Activated naive CD8-positive, alpha-beta T cell treated with anti-CD3 and anti-CD28 coated beads for 36 hours (primary cell): ENCODE measurements at regions not wholly inside any gene's neighbourhood (a gene's known extent, or its start where the extent isn't known, plus 50 kb on each side); places are given as distances from the start of the nearest gene placed in this dataset.

Experiments used
- DNase-seq: peaks from one replicate; pipeline ENCODE4 v3.0.0; 2021
- H3K27ac Mint-ChIP-seq: one replicate; pipeline ENCODE4 v1.8.0; 2022; ENCODE audit warnings: mild to moderate bottlenecking, moderate library complexity, mixed read lengths
- H3K27me3 Mint-ChIP-seq: one replicate; pipeline ENCODE4 v1.8.0; 2022; ENCODE audit warnings: mild to moderate bottlenecking, mixed read lengths
- H3K36me3 Mint-ChIP-seq: one replicate; pipeline ENCODE4 v1.8.0; 2021; ENCODE audit warnings: mild to moderate bottlenecking, mixed read lengths
- H3K4me1 Mint-ChIP-seq: one replicate; pipeline ENCODE4 v1.8.0; 2021; ENCODE audit warnings: mixed read lengths
- H3K4me3 Mint-ChIP-seq: one replicate; pipeline ENCODE4 v1.8.0; 2022; ENCODE audit warnings: mild to moderate bottlenecking, moderate library complexity, mixed read lengths
- H3K9me3 Mint-ChIP-seq: one replicate; pipeline ENCODE4 v1.8.0; 2022; ENCODE audit warnings: mixed read lengths

GRCh38 chr2:211113334-211114175 lies 557.2 kb downstream of the CPS1 start:
- no peak for DNase-seq
- Mint-ChIP-seq H3K4me3 (no peak overlapping the region), H3K4me1 (no peaks in the 10 kb centered on the region), H3K27me3 (no peaks in the 10 kb centered on the region), H3K9me3 (no peaks in the 10 kb centered on the region), H3K36me3 (no peaks in the 10 kb centered on the region), H3K27ac (no peak overlapping the region)

GRCh38 chr2:211114826-211115455 lies 558.5 kb downstream of the CPS1 start:
- DNase-seq: no peak
- H3K4me1 Mint-ChIP-seq: no peaks in the 10 kb centered on the region
- H3K27ac Mint-ChIP-seq: no peak overlapping the region
- H3K9me3 Mint-ChIP-seq: no peaks in the 10 kb centered on the region
- no peaks in the 10 kb centered on the region for H3K27me3 Mint-ChIP-seq
- H3K36me3 Mint-ChIP-seq: no peaks in the 10 kb centered on the region
- H3K4me3 Mint-ChIP-seq: no peak overlapping the region

- H3K27me3 Mint-ChIP-seq: no peaks in the 10 kb centered on the region
- H3K4me1 Mint-ChIP-seq: no peaks in the 10 kb centered on the region
- H3K9me3 Mint-ChIP-seq: no peaks in the 10 kb centered on the region
- no peak for DNase-seq
- H3K27ac Mint-ChIP-seq: no peak overlapping the region
- H3K4me3 Mint-ChIP-seq: no peak overlapping the region
- H3K36me3 Mint-ChIP-seq: no peaks in the 10 kb centered on the region
Observed at GRCh38 chr2:211117026-211117425, 560.6 kb downstream of the CPS1 start.

- Mint-ChIP-seq H3K27ac (no peak overlapping the region), H3K36me3 (no peaks in the 10 kb centered on the region), H3K27me3 (no peaks in the 10 kb centered on the region), H3K9me3 (peaks cover 2% of the 10 kb centered on the region), H3K4me1 (no peaks in the 10 kb centered on the region), H3K4me3 (no peak overlapping the region)
- no peak for DNase-seq
Observed at GRCh38 chr2:211126256-211126655, 569.9 kb downstream of the CPS1 start.

GRCh38 chr2:211127501-211127900 lies 571.1 kb downstream of the CPS1 start:
- Mint-ChIP-seq H3K9me3 (peaks cover 2% of the 10 kb centered on the region), H3K27ac (no peak overlapping the region), H3K4me1 (no peaks in the 10 kb centered on the region), H3K27me3 (no peaks in the 10 kb centered on the region), H3K4me3 (no peak overlapping the region), H3K36me3 (no peaks in the 10 kb centered on the region)
- no peak for DNase-seq

GRCh38 chr2:211128287-211128686 lies 571.9 kb downstream of the CPS1 start:
- no peaks in the 10 kb centered on the region for H3K9me3 Mint-ChIP-seq
- no peaks in the 10 kb centered on the region for H3K4me1 Mint-ChIP-seq

GRCh38 chr2:211129798-211130197 lies 573.4 kb downstream of the CPS1 start:
- H3K9me3 Mint-ChIP-seq: no peaks in the 10 kb centered on the region
- no peak overlapping the region for H3K4me3 Mint-ChIP-seq
- no peaks in the 10 kb centered on the region for H3K27me3 Mint-ChIP-seq
- no peak overlapping the region for H3K27ac Mint-ChIP-seq
- DNase-seq: no peak
- no peaks in the 10 kb centered on the region for H3K4me1 Mint-ChIP-seq
- no peaks in the 10 kb centered on the region for H3K36me3 Mint-ChIP-seq

More at GRCh38 chr2:211128287-211128686, 571.9 kb downstream of the CPS1 start:
- Mint-ChIP-seq H3K27ac (no peak overlapping the region), H3K27me3 (no peaks in the 10 kb centered on the region), H3K4me3 (no peak overlapping the region), H3K36me3 (no peaks in the 10 kb centered on the region)
- no peak for DNase-seq

- Mint-ChIP-seq H3K4me3 (no peak overlapping the region), H3K36me3 (no peaks in the 10 kb centered on the region), H3K4me1 (no peaks in the 10 kb centered on the region)
Observed at GRCh38 chr2:211132046-211132445, 575.6 kb downstream of the CPS1 start.

GRCh38 chr2:211132573-211132972 lies 576.2 kb downstream of the CPS1 start:
- H3K27ac Mint-ChIP-seq: no peak overlapping the region
- no peaks in the 10 kb centered on the region for H3K9me3 Mint-ChIP-seq
- no peaks in the 10 kb centered on the region for H3K4me1 Mint-ChIP-seq
- no peak for DNase-seq
- no peak overlapping the region for H3K4me3 Mint-ChIP-seq
- no peaks in the 10 kb centered on the region for H3K36me3 Mint-ChIP-seq
- no peaks in the 10 kb centered on the region for H3K27me3 Mint-ChIP-seq

More at GRCh38 chr2:211132046-211132445, 575.6 kb downstream of the CPS1 start:
- H3K27ac Mint-ChIP-seq: no peak overlapping the region
- H3K9me3 Mint-ChIP-seq: no peaks in the 10 kb centered on the region
- no peaks in the 10 kb centered on the region for H3K27me3 Mint-ChIP-seq
- no peak for DNase-seq

- DNase-seq: no peak
- Mint-ChIP-seq H3K9me3 (no peaks in the 10 kb centered on the region), H3K36me3 (no peaks in the 10 kb centered on the region), H3K27ac (no peak overlapping the region), H3K27me3 (no peaks in the 10 kb centered on the region), H3K4me3 (no peak overlapping the region), H3K4me1 (no peaks in the 10 kb centered on the region)
Observed at GRCh38 chr2:211133766-211134165, 577.4 kb downstream of the CPS1 start.

GRCh38 chr2:211138551-211138950 lies 582.2 kb downstream of the CPS1 start:
- Mint-ChIP-seq H3K4me1 (no peaks in the 10 kb centered on the region), H3K9me3 (no peaks in the 10 kb centered on the region), H3K27ac (no peak overlapping the region), H3K27me3 (no peaks in the 10 kb centered on the region), H3K4me3 (no peak overlapping the region), H3K36me3 (no peaks in the 10 kb centered on the region)
- DNase-seq: no peak

GRCh38 chr2:211141646-211142045 lies 585.2 kb downstream of the CPS1 start:
- Mint-ChIP-seq H3K9me3 (peaks cover 5% of the 10 kb centered on the region), H3K4me3 (no peak overlapping the region), H3K36me3 (no peaks in the 10 kb centered on the region)

GRCh38 chr2:211144078-211144477 lies 587.7 kb downstream of the CPS1 start:
- Mint-ChIP-seq H3K4me1 (no peaks in the 10 kb centered on the region), H3K9me3 (peaks cover 5% of the 10 kb centered on the region), H3K27ac (no peak overlapping the region), H3K27me3 (no peaks in the 10 kb centered on the region), H3K36me3 (no peaks in the 10 kb centered on the region), H3K4me3 (no peak overlapping the region)
- DNase-seq: no peak

More at GRCh38 chr2:211141646-211142045, 585.2 kb downstream of the CPS1 start:
- H3K4me1 Mint-ChIP-seq: no peaks in the 10 kb centered on the region
- no peak for DNase-seq
- no peaks in the 10 kb centered on the region for H3K27me3 Mint-ChIP-seq
- no peak overlapping the region for H3K27ac Mint-ChIP-seq

GRCh38 chr2:211144974-211145665 lies 588.7 kb downstream of the CPS1 start:
- no peaks in the 10 kb centered on the region for H3K4me1 Mint-ChIP-seq
- no peak overlapping the region for H3K4me3 Mint-ChIP-seq
- no peaks in the 10 kb centered on the region for H3K27me3 Mint-ChIP-seq
- H3K36me3 Mint-ChIP-seq: no peaks in the 10 kb centered on the region
- H3K9me3 Mint-ChIP-seq: peaks cover 5% of the 10 kb centered on the region
- no peak overlapping the region for H3K27ac Mint-ChIP-seq
- no peak for DNase-seq

- Mint-ChIP-seq H3K36me3 (no peaks in the 10 kb centered on the region), H3K4me1 (no peaks in the 10 kb centered on the region), H3K27me3 (no peaks in the 10 kb centered on the region), H3K9me3 (peaks cover 3% of the 10 kb centered on the region), H3K27ac (no peak overlapping the region), H3K4me3 (no peak overlapping the region)
- no peak for DNase-seq
Observed at GRCh38 chr2:211149731-211150130, 593.3 kb downstream of the CPS1 start.
